GM12892 (cell line): ENCODE measurements at regions not wholly inside any gene's neighbourhood (a gene's known extent, or its start where the extent isn't known, plus 50 kb on each side); places are given as distances from the start of the nearest gene placed in this dataset.
A peak's percentile ranks its signal among the peaks of the same experiment; 100 is the strongest.

ENCODE experiments used
- DNase-seq: peaks from one replicate; pipeline ENCODE4 v3.0.0; 2011; ENCODE audit not compliant: insufficient read length
- FAIRE-seq: peaks from 2 replicates; lab custom pipeline; 2011; peaks lifted over from hg19 to GRCh38; lab: Jason Lieb, UNC
- POLR2A ChIP-seq: IDR thresholded peaks from 2 replicates; pipeline ENCODE4 v1.6.1; 2011; ENCODE audit warnings: low read depth, low read length, control low read depth
- POLR2AphosphoS5 ChIP-seq: IDR thresholded peaks from 2 replicates; pipeline ENCODE4 v1.6.1; 2011; ENCODE audit warnings: low read depth, low read length, control low read depth
- TAF1 ChIP-seq: IDR thresholded peaks from 2 replicates; pipeline ENCODE4 v1.6.1; 2011; ENCODE audit warnings: low read depth, mild to moderate bottlenecking, control low read depth, low read length, borderline replicate concordance

DNA sequence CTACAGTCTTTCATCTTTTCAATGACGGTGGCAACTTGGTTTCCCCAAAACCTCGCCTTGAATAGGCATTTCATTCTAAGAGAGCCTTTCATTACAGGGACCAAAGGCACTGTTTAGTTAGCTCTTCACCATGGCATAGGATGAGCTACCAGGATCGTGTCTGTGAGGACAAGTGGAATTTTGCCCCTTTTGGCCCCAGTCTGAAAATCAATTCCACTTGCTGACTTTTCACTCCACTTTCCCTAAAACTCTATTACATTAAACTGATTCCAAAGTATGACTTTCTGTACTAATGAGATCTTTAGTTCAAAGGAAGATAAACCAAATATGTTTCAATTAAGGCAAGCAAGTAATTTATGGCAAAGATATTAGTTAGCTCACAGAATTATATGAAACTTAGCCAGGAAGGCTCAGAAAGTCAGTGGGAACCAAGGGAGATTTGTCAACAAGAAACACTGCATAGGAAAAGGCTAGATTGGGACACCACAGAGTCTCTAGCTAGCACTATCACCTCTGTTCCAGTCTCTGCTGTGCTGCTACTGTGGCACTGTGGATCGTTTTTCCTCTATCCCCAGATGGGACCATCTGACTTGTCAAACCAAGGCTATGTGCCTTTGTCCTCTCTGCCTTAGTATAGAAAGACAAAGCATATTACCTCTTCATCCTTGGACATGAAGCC, 145.6 kb downstream of the SLC7A11 start:
- DNase-seq (no peak), FAIRE-seq (no peak)
- TF ChIP-seq TAF1 (no peak), POLR2AphosphoS5 (no peak), POLR2A (no peak)

DNA sequence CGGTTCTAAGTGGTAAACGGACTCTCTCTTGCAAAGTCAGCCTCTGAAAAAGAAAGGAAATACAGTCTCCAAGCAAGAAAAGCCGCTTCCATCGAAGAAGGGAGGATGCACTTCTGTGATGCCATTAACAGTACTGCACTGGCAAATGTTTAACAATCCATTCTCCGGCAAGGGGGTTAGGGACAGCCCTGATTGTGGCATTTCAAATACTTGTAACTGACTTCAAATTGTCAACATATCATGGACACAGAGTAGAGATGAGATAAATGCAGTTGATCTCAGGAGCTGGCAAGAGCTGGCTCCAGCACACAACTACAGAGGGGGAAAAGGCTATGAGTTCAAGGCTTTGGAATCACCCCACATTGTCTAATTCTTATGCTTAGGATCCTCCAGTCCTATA, 146.8 kb downstream of the SLC7A11 start:
- no peak for DNase-seq

GRCh38 chr4:138092060-138092459, 150.1 kb downstream of the SLC7A11 start:
- DNase-seq, result no peak
- FAIRE-seq, result no peak
- TF ChIP-seq POLR2AphosphoS5, result no peak
- TF ChIP-seq TAF1, result no peak
- no peak for TF ChIP-seq POLR2A

More for the DNA sequence above, 146.8 kb downstream of the SLC7A11 start:
- no peak for TF ChIP-seq TAF1
- TF ChIP-seq POLR2A, result no peak
- TF ChIP-seq POLR2AphosphoS5, result no peak
- no peak for FAIRE-seq

DNA sequence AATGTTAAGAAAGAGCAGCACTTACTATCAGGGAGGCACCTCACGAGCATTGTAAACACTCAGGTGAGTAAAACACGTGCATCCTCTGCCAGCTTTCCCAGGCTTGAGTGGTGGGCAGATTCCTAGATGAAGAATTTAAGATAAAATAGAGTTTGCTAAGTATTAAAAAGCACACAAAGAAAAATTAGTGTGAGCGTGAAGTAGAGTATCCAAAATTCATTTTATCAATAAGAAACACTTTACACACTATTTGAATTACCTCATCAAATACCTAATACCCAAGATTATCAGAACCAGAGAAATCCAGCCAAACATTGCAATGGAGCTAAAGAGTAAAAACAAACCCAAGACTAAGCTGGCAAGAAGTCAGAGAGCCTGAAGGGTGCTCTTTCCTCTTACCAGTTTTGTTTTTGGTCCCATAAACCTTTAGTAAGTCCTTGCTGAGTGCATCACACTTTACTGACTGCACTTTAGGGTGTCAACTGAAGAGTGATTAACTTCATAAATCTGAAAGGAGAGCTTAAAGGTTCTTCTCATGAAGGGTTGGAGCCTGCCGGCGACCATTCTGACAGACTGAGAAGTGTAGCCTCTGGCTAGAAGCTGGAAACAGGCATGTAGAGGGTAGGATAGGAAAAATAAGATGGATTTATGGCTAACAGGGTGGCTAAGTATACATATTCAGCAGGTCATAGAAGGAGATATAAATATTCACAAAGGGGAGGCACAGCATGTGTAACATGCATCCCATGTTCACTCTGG, 151.1 kb downstream of the SLC7A11 start:
- TF ChIP-seq TAF1, result no peak
- TF ChIP-seq POLR2A, result no peak
- no peak for TF ChIP-seq POLR2AphosphoS5
- FAIRE-seq, result no peak

DNA sequence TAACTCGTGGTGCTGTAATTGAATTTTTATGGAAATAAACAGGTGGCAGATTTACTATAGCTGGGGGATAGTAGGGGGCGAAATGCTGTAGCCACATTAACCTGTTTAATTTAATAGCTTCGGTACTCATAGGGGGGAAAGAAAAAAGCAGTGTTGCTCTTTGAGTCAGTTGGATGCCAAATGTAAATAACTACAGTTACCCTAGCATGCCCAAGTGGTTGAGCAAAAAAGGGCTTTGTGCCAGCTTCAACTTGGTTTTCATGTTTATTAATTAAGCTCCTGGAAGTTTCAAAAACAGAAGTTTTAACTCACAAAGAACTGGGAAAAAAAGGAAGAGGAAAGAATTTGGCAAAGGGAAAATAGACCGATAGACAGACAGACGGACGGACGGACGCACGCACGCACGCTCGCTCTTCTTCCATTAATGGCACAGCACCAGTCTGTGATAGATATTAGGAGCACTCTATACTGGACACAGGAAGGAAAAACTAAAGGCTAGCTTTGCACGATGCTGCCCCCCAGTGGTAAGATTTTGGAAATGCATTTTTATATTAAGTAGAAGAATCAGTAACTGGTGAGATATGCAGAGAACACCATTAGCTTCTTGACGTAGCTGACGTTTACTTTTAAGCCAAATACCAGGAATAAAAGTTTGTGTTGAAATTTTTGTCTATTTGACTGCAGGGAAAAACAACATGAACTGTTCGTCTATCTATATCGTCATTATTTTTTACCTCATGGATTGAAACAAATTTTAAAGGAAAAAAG, 151.8 kb downstream of the SLC7A11 start:
- FAIRE-seq (peak; percentile 87), DNase-seq (peak; percentile 17)
- no peak for TF ChIP-seq POLR2AphosphoS5
- TF ChIP-seq POLR2A, result no peak
- no peak for TF ChIP-seq TAF1

More for the DNA sequence above, 151.1 kb downstream of the SLC7A11 start:
- DNase-seq, result no peak

DNA sequence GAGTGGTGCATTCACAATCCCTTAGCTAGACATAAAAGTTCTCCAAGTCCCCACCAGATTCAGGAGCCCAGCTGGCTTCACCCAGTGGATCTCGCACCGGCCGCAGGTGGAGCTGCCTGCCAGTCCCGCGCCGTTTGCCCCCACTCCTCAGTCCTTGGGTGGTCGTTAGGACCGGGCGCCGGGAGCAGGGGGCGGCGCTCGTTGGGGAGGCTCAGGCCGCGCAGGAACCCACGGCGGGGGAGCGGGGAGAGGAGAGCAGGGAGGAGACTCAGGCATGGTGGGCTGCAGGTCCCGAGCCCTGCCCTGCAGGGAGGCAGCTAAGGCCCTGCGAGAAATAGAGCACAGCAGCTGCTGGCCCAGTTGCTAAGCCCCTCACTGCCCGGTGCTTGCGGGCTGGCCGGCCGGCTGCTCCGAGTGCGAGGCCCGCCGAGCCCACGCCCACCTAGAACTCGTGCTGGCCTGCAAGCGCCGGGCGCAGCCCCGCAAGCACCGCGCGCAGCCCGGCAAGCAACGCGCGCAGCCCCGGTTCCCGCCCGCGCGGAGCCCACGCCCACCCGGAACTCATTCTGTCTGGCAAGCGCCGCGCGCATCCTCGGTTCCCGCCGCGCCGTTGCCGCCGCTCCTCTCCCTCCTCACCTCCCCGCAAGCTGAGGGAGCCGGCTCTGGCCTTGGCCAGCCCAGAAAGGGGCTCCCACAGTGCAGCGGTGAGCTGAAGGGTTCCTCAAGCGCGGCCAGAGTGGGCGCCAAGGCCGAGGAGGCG, 153.5 kb downstream of the SLC7A11 start:
- no peak for FAIRE-seq
- TF ChIP-seq POLR2A (no peak), POLR2AphosphoS5 (no peak), TAF1 (no peak)
- DNase-seq, result no peak

DNA sequence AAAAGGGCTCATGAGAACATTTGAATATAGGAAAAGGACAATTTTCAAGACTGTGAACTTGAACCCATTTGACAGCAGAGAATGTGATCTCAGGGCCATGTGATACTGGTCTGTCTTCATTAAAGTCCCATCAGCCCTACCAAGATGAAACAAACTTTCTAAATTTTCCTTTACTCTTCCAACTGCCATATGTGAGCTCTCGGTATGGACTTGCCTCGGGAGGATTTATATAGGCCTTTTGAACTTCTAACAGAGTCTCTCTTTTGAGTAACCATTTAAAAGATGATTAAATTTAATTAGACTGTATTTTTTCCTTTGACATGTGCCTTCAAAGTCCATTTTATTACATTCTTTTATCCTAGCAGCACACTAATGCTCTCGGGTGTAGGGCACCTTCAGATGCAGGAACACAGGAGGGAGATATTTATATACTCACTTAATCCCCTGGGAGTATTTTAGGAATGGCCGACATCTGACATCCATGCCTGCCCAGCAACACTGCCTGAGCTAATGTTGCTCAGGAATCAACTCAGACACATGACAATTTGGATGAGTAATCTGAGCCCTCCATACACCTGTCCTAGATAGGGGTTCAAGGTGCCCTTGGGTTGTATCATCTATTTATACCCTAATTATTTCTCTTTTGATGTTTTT, 155.0 kb downstream of the SLC7A11 start:
- TF ChIP-seq POLR2A (no peak), TAF1 (no peak), POLR2AphosphoS5 (no peak)
- FAIRE-seq (no peak), DNase-seq (no peak)

- DNase-seq (no peak), FAIRE-seq (no peak)
- no peak for TF ChIP-seq POLR2A
- TF ChIP-seq TAF1, result no peak
- TF ChIP-seq POLR2AphosphoS5, result no peak
Measured at GRCh38 chr4:138086611-138087041, 155.5 kb downstream of the SLC7A11 start.

DNA sequence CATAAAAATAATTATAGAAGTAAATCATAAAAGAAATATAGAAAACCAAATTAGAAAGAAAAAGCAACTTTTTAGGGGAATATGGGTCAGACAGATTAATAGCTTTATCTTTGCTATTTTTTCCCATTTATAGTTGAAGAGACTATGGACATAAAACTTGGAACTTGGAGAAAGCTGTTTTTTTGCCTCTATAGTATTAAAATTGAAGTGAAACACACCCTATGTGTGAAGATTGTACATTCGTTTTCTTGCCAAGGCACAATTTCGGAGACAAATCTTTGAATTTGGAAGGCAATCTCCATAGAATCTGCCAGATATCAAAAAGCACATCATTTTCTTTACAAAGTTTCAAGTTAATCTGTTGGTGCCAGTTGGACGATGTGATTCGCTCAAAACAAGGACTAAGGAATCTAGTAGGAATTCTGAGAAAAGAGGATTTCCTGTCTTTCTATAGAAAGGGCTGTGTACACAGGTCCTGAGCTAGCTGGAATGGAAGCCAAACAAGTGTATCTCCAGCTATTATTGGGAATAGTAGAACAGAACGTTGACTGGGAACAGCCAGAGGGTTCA, 156.3 kb downstream of the SLC7A11 start:
- FAIRE-seq (no peak), DNase-seq (no peak)
- TF ChIP-seq POLR2A (no peak), POLR2AphosphoS5 (no peak), TAF1 (no peak)
